Subcutaneous abdominal adipose tissue (tissue), 5 donors: ENCODE measurements at regions not wholly inside any gene's neighbourhood (a gene's known extent, or its start where the extent isn't known, plus 50 kb on each side); places are given as distances from the start of the nearest gene placed in this dataset.

Experiments
- H3K27ac ChIP-seq: one replicate; pipeline ENCODE4 v1.7.0; 2013; ENCODE audit warnings: low read depth, mild to moderate bottlenecking, inconsistent platforms, low read length, moderate library complexity
- H3K27me3 ChIP-seq, 5 donors: one replicate each; pipeline ENCODE4 v1.7.0; 2013; ENCODE audit warnings: low read length in 5 of 5, inconsistent platforms in 1 of 5; ENCODE audit not compliant: control insufficient read depth in 5 of 5, insufficient read depth in 4 of 5
- H3K36me3 ChIP-seq, 5 donors: one replicate each; pipeline ENCODE4 v1.7.0; 2013; ENCODE audit warnings: low read length in 5 of 5; ENCODE audit not compliant: control insufficient read depth in 5 of 5, insufficient read depth in 5 of 5
- H3K4me1 ChIP-seq, 5 donors: one replicate each; pipeline ENCODE4 v1.7.0; 2013; ENCODE audit warnings: low read length in 5 of 5, mild to moderate bottlenecking in 3 of 5, moderate library complexity in 1 of 5; ENCODE audit not compliant: control insufficient read depth in 5 of 5, insufficient read depth in 5 of 5
- H3K4me3 ChIP-seq, 5 donors: one replicate each; pipeline ENCODE4 v1.7.0; 2013; ENCODE audit warnings: low read length in 5 of 5, low read depth in 1 of 5
- H3K9ac ChIP-seq, 5 donors: one replicate each; pipeline ENCODE4 v1.7.0; 2013; ENCODE audit warnings: low read length in 5 of 5, mild to moderate bottlenecking in 4 of 5, moderate library complexity in 3 of 5
- H3K9me3 ChIP-seq, 5 donors: one replicate each; pipeline ENCODE4 v1.7.0; 2013; ENCODE audit warnings: low read length in 5 of 5; ENCODE audit not compliant: control insufficient read depth in 5 of 5
- donor health status: healthy.
- donor health status: healthy.
- donor health status: healthy.
- donor health status: healthy.
- donor health status: healthy.

DNA sequence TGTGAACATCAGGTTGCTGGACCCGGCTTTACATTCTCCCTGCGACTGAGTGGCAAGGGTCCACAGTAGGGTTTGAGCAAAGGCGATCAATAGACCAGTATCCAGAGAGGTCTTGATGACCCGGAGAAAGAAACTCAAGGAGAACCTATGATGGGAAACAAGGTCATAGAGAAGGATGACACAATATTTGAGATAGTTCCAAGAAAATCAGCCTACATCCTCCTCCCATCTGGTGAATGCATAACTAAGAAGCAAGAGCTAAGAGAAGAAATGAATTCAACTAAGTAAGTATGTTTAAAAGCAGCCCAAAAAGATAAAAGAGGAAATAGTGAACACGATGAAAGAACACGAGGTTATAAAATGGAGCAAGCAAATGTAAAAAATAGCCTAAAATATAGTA lies 166.3 kb downstream of the CD8B2 start:
- Histone ChIP-seq H3K36me3 (no peaks in the 10 kb centered on the region), H3K27me3 (no peaks in the 10 kb centered on the region), H3K9ac (no peak overlapping the region), H3K4me3 (no peak overlapping the region), H3K4me1 (no peaks in the 10 kb centered on the region), H3K9me3 (peaks cover 0 to 4% (median 0%) of the 10 kb centered on the region in 5 donors), H3K27ac (no peak overlapping the region)

- no peak overlapping the region for H3K9ac ChIP-seq
- peaks cover 0 to 4% (median 0%) of the 10 kb centered on the region in 5 donors for H3K9me3 ChIP-seq
- H3K4me1 ChIP-seq: no peaks in the 10 kb centered on the region
These were observed 171.5 kb downstream of the CD8B2 start for GRCh38 chr2:106658616-106659015.

DNA sequence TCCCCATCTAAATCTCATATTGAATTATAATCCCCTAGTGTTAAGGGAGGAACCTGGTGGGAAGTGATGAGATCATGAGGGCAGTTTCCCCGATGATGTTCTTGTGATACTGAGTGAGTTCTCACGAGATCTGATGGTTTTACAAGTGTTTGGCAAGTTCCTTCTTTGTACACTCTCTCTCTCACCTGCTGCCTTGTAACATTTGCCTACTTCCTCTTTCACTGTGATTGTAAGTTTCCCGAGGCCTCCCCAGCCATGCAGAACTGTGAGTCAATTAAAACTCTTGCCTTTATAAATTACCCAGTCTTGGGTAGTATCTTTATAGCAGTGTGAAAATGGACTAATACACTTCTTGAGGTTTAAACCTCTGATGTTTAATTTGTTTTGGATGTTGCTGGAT lies 177.5 kb downstream of the CD8B2 start:
- Histone ChIP-seq H3K36me3 (no peaks in the 10 kb centered on the region), H3K27me3 (no peaks in the 10 kb centered on the region), H3K9me3 (peaks cover 0 to 4% (median 2%) of the 10 kb centered on the region in 5 donors), H3K9ac (no peak overlapping the region), H3K4me1 (no peaks in the 10 kb centered on the region), H3K4me3 (no peak overlapping the region), H3K27ac (no peak overlapping the region)

More at GRCh38 chr2:106658616-106659015, 171.5 kb downstream of the CD8B2 start:
- no peak overlapping the region for H3K4me3 ChIP-seq
- no peak overlapping the region for H3K27ac ChIP-seq
- H3K36me3 ChIP-seq: no peaks in the 10 kb centered on the region
- no peaks in the 10 kb centered on the region for H3K27me3 ChIP-seq

DNA sequence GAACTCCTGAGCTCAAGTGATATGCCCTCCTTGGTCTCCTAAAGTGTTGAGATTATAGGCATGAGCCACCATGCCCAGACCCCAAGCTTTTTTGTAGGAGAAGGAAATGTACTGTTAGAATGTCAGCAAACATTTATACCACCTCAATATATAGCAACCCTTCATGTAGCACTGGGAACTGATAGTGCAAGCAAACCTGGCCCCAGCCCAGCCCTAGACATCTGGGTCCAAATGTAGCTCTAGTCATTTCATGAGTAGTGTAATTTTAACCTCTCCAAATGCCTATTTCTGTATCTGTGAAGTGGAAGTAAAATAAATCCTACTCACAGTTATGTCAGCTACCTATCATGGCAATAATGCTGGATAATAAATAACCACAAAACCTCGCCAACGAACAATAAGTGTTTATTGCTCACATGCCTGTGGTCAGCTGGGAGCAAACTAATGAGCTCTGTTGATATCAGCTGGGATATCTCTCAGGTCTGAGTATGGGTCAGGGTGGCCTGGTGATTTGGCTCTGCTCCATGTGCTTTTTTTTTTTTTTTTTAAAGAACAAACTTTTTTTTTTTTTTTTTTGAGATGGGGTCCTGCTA lies 180.4 kb downstream of the CD8B2 start:
- no peaks in the 10 kb centered on the region for H3K4me1 ChIP-seq
- no peak overlapping the region for H3K27ac ChIP-seq
- H3K9ac ChIP-seq: no peak overlapping the region
- peaks cover 0 to 9% (median 7%) of the 10 kb centered on the region in 5 donors for H3K9me3 ChIP-seq
- H3K4me3 ChIP-seq: no peak overlapping the region
- H3K36me3 ChIP-seq: no peaks in the 10 kb centered on the region
- H3K27me3 ChIP-seq: no peaks in the 10 kb centered on the region

- no peak overlapping the region for H3K4me3 ChIP-seq
- H3K9me3 ChIP-seq: peaks cover 0 to 9% (median 5%) of the 10 kb centered on the region in 5 donors
- no peaks in the 10 kb centered on the region for H3K27me3 ChIP-seq
- H3K36me3 ChIP-seq: no peaks in the 10 kb centered on the region
- H3K27ac ChIP-seq: no peak overlapping the region
- H3K4me1 ChIP-seq: no peaks in the 10 kb centered on the region
- H3K9ac ChIP-seq: no peak overlapping the region
These were observed 198.2 kb downstream of the CD8B2 start for GRCh38 chr2:106685180-106685897.

GRCh38 chr2:106686814-106687213 lies 199.2 kb downstream of the ST6GAL2 start:
- Histone ChIP-seq H3K36me3 (no peaks in the 10 kb centered on the region), H3K4me3 (no peak overlapping the region), H3K27me3 (no peaks in the 10 kb centered on the region), H3K27ac (no peak overlapping the region), H3K9ac (no peak overlapping the region), H3K9me3 (peaks cover 0 to 9% (median 5%) of the 10 kb centered on the region in 5 donors), H3K4me1 (no peaks in the 10 kb centered on the region)

DNA sequence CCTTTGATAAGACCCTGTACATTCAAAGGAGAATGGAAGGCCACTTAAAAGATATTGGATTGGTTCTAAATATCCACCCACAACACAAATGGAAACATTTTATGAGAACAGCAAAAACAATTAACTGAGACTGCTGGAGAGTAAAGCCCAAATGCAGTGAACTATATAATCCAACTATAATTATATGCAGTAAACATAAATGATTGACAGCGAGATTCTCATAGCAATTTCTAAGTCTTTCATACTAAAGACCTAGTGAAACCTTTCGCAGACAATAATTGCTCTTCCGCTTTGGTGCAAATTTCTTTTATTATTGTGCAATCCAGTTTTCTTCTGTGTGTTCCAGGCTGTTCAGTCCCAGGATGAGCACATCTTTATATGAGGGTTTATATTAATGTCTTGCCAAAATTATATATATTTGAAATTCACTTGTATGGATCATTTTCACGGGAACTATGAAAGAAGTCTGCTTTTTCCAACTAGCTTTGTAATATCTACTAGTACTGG lies 190.9 kb downstream of the ST6GAL2 start:
- no peak overlapping the region for H3K4me3 ChIP-seq
- no peak overlapping the region for H3K27ac ChIP-seq
- H3K4me1 ChIP-seq: peaks cover 0 to 8% (median 0%) of the 10 kb centered on the region in 5 donors
- H3K9ac ChIP-seq: no peak overlapping the region
- no peaks in the 10 kb centered on the region for H3K27me3 ChIP-seq
- H3K36me3 ChIP-seq: no peaks in the 10 kb centered on the region
- no peaks in the 10 kb centered on the region for H3K9me3 ChIP-seq

DNA sequence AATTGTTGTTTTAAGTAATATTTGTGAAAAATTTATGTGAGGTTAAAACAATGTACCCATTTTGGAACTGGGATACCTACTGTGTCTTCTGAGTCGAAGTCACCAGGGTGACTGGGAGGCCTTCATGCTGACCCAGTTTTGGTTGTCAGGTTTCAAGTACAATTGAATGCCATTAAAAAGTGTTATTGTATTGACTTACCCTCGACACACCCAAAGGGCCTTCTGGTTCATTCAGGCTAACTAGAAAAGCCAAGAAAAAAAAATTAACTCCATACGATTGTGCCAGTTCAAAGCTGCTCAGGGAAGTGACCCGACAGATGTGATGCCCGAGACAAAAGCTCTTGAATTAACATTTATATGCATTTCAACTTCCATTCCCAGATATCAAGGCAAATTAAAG lies 190.0 kb downstream of the ST6GAL2 start:
- Histone ChIP-seq H3K27me3 (no peaks in the 10 kb centered on the region), H3K36me3 (no peaks in the 10 kb centered on the region), H3K4me1 (peaks cover 0 to 8% (median 0%) of the 10 kb centered on the region in 5 donors), H3K4me3 (no peak overlapping the region), H3K9me3 (no peaks in the 10 kb centered on the region), H3K27ac (no peak overlapping the region), H3K9ac (no peak overlapping the region)

GRCh38 chr2:106700616-106701015 lies 185.4 kb downstream of the ST6GAL2 start:
- Histone ChIP-seq H3K36me3 (no peaks in the 10 kb centered on the region), H3K27me3 (no peaks in the 10 kb centered on the region), H3K27ac (no peak overlapping the region), H3K9ac (no peak overlapping the region), H3K4me1 (peaks cover 0 to 8% (median 3%) of the 10 kb centered on the region in 5 donors), H3K9me3 (no peaks in the 10 kb centered on the region), H3K4me3 (no peak overlapping the region)

GRCh38 chr2:106701203-106702022 lies 184.6 kb downstream of the ST6GAL2 start:
- Histone ChIP-seq H3K4me3 (no peak overlapping the region), H3K27me3 (no peaks in the 10 kb centered on the region), H3K9me3 (no peaks in the 10 kb centered on the region), H3K36me3 (no peaks in the 10 kb centered on the region), H3K27ac (no peak overlapping the region), H3K4me1 (peaks cover 0 to 14% (median 4%) of the 10 kb centered on the region in 5 donors), H3K9ac (no peak overlapping the region)
